Mucosa of rectum (tissue), 2 donors: ENCODE measurements at regions not wholly inside any gene's neighbourhood (a gene's known extent, or its start where the extent isn't known, plus 50 kb on each side); places are given as distances from the start of the nearest gene placed in this dataset.

Experiments used
- H3K27ac ChIP-seq, 2 donors: one replicate each; pipeline ENCODE4 v1.7.0; 2013; ENCODE audit warnings: inconsistent platforms in 2 of 2, low read depth in 2 of 2, low read length in 2 of 2
- H3K27me3 ChIP-seq, 2 donors: one replicate each; pipeline ENCODE4 v1.7.0; 2013; ENCODE audit warnings: low read length in 2 of 2; ENCODE audit not compliant: control insufficient read depth in 2 of 2, insufficient read depth in 2 of 2
- H3K36me3 ChIP-seq, 2 donors: one replicate each; pipeline ENCODE4 v1.7.0; 2013; ENCODE audit warnings: low read length in 2 of 2; ENCODE audit not compliant: control insufficient read depth in 2 of 2, insufficient read depth in 2 of 2
- H3K4me1 ChIP-seq, 2 donors: one replicate each; pipeline ENCODE4 v1.7.0; 2013; ENCODE audit warnings: low read length in 2 of 2, mild to moderate bottlenecking in 1 of 2; ENCODE audit not compliant: control insufficient read depth in 2 of 2, insufficient read depth in 2 of 2
- H3K4me3 ChIP-seq, 2 donors: one replicate each; pipeline ENCODE4 v1.7.0; 2013; ENCODE audit warnings: low read length in 2 of 2
- H3K9ac ChIP-seq, 2 donors: one replicate each; pipeline ENCODE4 v1.7.0; 2013; ENCODE audit warnings: low read length in 2 of 2, low read depth in 1 of 2, mild to moderate bottlenecking in 1 of 2
- H3K9me3 ChIP-seq, 2 donors: one replicate each; pipeline ENCODE4 v1.7.0; 2013; ENCODE audit warnings: low read length in 2 of 2; ENCODE audit not compliant: control insufficient read depth in 2 of 2
- donor health status: healthy.
- donor health status: Normal muscosa, but diverticular disease.

GRCh38 chr12:118777504-118777903 lies 203.8 kb upstream of the SRRM4 start:
- H3K4me1 ChIP-seq = no peaks in the 10 kb centered on the region

GRCh38 chr12:118778077-118778476 lies 203.3 kb upstream of the SRRM4 start:
- Histone ChIP-seq H3K9ac (no peak overlapping the region), H3K27ac (no peak overlapping the region), H3K4me1 (no peaks in the 10 kb centered on the region), H3K9me3 (no peaks in the 10 kb centered on the region), H3K27me3 (peaks cover 0 to 3% of the 10 kb centered on the region in 2 donors), H3K36me3 (no peaks in the 10 kb centered on the region), H3K4me3 (no peak overlapping the region)

More at GRCh38 chr12:118777504-118777903, 203.8 kb upstream of the SRRM4 start:
- no peaks in the 10 kb centered on the region for H3K36me3 ChIP-seq
- no peak overlapping the region for H3K9ac ChIP-seq
- no peak overlapping the region for H3K27ac ChIP-seq
- H3K4me3 ChIP-seq = no peak overlapping the region
- H3K27me3 ChIP-seq = peaks cover 0 to 3% of the 10 kb centered on the region in 2 donors
- no peaks in the 10 kb centered on the region for H3K9me3 ChIP-seq

GRCh38 chr12:118780939-118781338 lies 200.4 kb upstream of the SRRM4 start:
- Histone ChIP-seq H3K9me3 (no peaks in the 10 kb centered on the region), H3K4me1 (no peaks in the 10 kb centered on the region), H3K27me3 (no peaks in the 10 kb centered on the region), H3K4me3 (no peak overlapping the region), H3K27ac (no peak overlapping the region), H3K9ac (no peak overlapping the region), H3K36me3 (no peaks in the 10 kb centered on the region)

- Histone ChIP-seq H3K9ac (no peak overlapping the region), H3K36me3 (no peaks in the 10 kb centered on the region), H3K27me3 (no peaks in the 10 kb centered on the region), H3K4me3 (no peak overlapping the region), H3K9me3 (no peaks in the 10 kb centered on the region), H3K27ac (no peak overlapping the region), H3K4me1 (no peaks in the 10 kb centered on the region)
Measured at GRCh38 chr12:118781692-118782091, 199.6 kb upstream of the SRRM4 start.

GRCh38 chr12:118783703-118784102 lies 197.6 kb upstream of the SRRM4 start:
- H3K9me3 ChIP-seq = no peaks in the 10 kb centered on the region
- no peaks in the 10 kb centered on the region for H3K4me1 ChIP-seq
- H3K4me3 ChIP-seq = no peak overlapping the region
- H3K9ac ChIP-seq = no peak overlapping the region
- H3K27ac ChIP-seq = no peak overlapping the region
- no peaks in the 10 kb centered on the region for H3K36me3 ChIP-seq
- no peaks in the 10 kb centered on the region for H3K27me3 ChIP-seq

GRCh38 chr12:118790578-118790977 lies 190.8 kb upstream of the SRRM4 start:
- H3K36me3 ChIP-seq = no peaks in the 10 kb centered on the region
- no peaks in the 10 kb centered on the region for H3K9me3 ChIP-seq
- no peak overlapping the region for H3K4me3 ChIP-seq
- no peak overlapping the region for H3K9ac ChIP-seq
- H3K4me1 ChIP-seq = no peaks in the 10 kb centered on the region
- H3K27ac ChIP-seq = no peak overlapping the region
- no peaks in the 10 kb centered on the region for H3K27me3 ChIP-seq

GRCh38 chr12:118813778-118814357 lies 167.5 kb upstream of the SRRM4 start:
- H3K27ac ChIP-seq = no peak overlapping the region
- no peak overlapping the region for H3K9ac ChIP-seq

GRCh38 chr12:118816296-118816695 lies 165.0 kb upstream of the SRRM4 start:
- H3K27me3 ChIP-seq = no peaks in the 10 kb centered on the region
- H3K27ac ChIP-seq = no peak overlapping the region
- no peaks in the 10 kb centered on the region for H3K4me1 ChIP-seq
- H3K4me3 ChIP-seq = no peak overlapping the region
- no peaks in the 10 kb centered on the region for H3K36me3 ChIP-seq
- H3K9ac ChIP-seq = no peak overlapping the region
- H3K9me3 ChIP-seq = no peaks in the 10 kb centered on the region

More at GRCh38 chr12:118813778-118814357, 167.5 kb upstream of the SRRM4 start:
- Histone ChIP-seq H3K36me3 (no peaks in the 10 kb centered on the region), H3K4me3 (no peak overlapping the region), H3K27me3 (no peaks in the 10 kb centered on the region), H3K4me1 (no peaks in the 10 kb centered on the region), H3K9me3 (no peaks in the 10 kb centered on the region)

GRCh38 chr12:118821386-118821925 lies 159.9 kb upstream of the SRRM4 start:
- Histone ChIP-seq H3K36me3 (no peaks in the 10 kb centered on the region), H3K27ac (no peak overlapping the region), H3K27me3 (no peaks in the 10 kb centered on the region), H3K9me3 (no peaks in the 10 kb centered on the region), H3K4me1 (no peaks in the 10 kb centered on the region), H3K4me3 (no peak overlapping the region), H3K9ac (no peak overlapping the region)

GRCh38 chr12:118822512-118822911 lies 158.8 kb upstream of the SRRM4 start:
- no peaks in the 10 kb centered on the region for H3K27me3 ChIP-seq
- H3K4me1 ChIP-seq = no peaks in the 10 kb centered on the region
- no peaks in the 10 kb centered on the region for H3K9me3 ChIP-seq
- no peak overlapping the region for H3K9ac ChIP-seq
- H3K27ac ChIP-seq = no peak overlapping the region
- no peak overlapping the region for H3K4me3 ChIP-seq
- no peaks in the 10 kb centered on the region for H3K36me3 ChIP-seq
